ENCODE measurements at regions not wholly inside any gene's neighbourhood (a gene's known extent, or its start where the extent isn't known, plus 50 kb on each side); places are given as distances from the start of the nearest gene placed in this dataset.

DNA sequence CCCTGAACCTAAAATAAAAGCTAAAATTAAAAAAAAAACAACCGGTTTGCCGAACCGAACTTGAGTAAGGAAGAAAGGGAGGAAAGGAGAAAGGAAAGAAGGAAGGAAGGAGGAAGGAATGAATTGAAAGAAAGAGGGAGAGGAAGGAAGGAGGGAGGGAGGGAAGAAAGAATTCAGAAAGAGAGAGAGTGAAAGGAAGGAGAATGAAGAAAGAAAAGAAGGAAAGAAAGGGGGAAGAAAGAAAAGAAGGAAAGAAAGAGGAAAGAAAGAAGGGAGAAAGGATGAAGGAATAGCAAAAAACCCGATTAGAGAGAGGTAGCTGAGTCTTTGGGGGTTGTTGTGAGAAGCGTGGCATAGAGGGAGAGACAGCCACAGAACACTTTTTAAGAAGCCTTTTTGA lies 121.4 kb downstream of the FGF18 start (continued):
- TF ChIP-seq ZNF423 (CRISPR knock-in tag; IDR thresholded peaks at IDR 0.05) (no peak), ELF4 (CRISPR knock-in tag; IDR thresholded peaks at IDR 0.05; ENCODE audit: low read depth) (no peak), IRF2 (CRISPR knock-in tag; IDR thresholded peaks at IDR 0.05; ENCODE audit: borderline replicate concordance, low read depth) (no peak), GRHL2 (CRISPR knock-in tag; IDR thresholded peaks at IDR 0.05; ENCODE audit: insufficient replicate concordance, severe bottlenecking) (no peak), CREB1 (CRISPR knock-in tag; IDR thresholded peaks at IDR 0.05) (no peak), SOX15 (CRISPR knock-in tag; IDR thresholded peaks at IDR 0.05) (no peak), JUN (CRISPR knock-in tag; IDR thresholded peaks at IDR 0.05) (no peak)

DNA sequence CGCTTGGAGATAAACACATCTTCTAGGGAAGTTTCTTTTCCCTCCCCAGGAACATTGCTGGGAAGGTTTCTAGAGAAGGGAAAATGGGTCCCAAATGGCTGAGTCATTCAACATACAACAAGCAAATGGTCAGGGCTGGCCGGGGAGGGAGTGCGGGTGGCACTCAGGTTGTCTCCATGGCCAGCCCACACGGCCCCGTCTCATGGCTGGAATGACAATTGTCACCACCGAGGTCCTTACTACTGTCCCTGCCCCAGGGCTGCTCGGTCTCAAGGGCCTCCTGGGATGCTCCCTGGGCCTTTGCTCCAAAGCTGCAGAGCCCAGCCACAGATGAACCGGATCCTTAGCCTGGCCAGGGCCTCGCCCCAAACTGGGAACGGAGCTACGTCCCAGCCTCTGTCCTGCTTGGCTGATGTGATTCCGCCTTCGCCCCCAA lies 121.9 kb downstream of the FGF18 start:
- TF ChIP-seq FOXP1 (CRISPR knock-in tag; IDR thresholded peaks at IDR 0.05; ENCODE audit: borderline replicate concordance) = no peak
- TF ChIP-seq, protein P1, sequence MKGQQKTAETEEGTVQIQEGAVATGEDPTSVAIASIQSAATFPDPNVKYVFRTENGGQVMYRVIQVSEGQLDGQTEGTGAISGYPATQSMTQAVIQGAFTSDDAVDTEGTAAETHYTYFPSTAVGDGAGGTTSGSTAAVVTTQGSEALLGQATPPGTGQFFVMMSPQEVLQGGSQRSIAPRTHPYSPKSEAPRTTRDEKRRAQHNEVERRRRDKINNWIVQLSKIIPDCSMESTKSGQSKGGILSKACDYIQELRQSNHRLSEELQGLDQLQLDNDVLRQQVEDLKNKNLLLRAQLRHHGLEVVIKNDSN (CRISPR knock-in tag; IDR thresholded peaks at IDR 0.05) = no peak
- TF ChIP-seq ZNF138 (CRISPR knock-in tag; conservative IDR thresholded peaks at IDR 0.05) = no peak
- no peak for TF ChIP-seq JAZF1 (CRISPR knock-in tag; IDR thresholded peaks at IDR 0.05)
- no peak for TF ChIP-seq MYBL2 (CRISPR knock-in tag; IDR thresholded peaks at IDR 0.05)
- Mint-ChIP-seq H3K27me3 (ENCODE audit: low read depth) (peaks cover 6% of the 10 kb centered on the region; the same call in 1 of the 2 replicates), H3K4me1 (peaks cover 13% of the 10 kb centered on the region)

DNA sequence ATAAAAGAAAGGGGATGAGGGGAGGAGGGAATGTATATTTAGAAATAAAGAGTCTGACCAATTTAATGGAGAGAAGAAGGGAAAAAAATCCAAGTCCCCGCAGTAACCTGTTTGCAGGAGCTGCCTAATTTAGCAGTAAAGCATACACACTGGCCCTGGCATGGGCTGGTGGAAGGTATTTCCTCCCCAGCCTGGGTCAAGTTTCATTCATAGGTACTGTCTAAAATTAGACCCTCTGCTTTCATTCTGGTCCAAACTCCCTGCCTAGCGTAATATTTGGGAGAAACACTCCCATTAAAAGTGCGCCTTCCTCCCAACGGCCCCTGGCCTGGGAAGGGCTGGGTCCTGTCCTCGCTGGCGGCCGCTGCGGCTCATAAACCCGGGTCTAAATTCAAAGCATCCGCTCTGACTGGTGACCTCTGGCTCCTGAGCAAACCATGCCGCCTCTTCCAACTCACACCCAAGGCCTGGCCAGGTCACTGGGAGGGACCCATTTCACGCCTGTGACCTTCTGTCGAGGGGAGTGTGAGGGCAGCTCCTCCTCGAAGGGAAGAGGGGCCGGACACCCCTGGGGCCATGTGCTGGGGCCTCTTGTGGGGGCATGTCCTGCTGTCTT lies 123.2 kb downstream of the FGF18 start:
- no peaks in the 10 kb centered on the region for H3K36me3 Mint-ChIP-seq
- DNase-seq (ENCODE audit: low spot score) = no peak
- ChIA-PET POLR2A (no interaction called here), CTCF (interaction anchor here (1.4 kb wide), 1 partner anchor 58 kb away, joined by 3 read pairs; no protein-coding TSS in a partner anchor)
- peaks cover 7% of the 10 kb centered on the region; the same call in 1 of the 2 replicates for H3K9me3 Mint-ChIP-seq
- no peak for ATAC-seq
- H3K27ac Mint-ChIP-seq = peak overlapping the region; percentile 38; the same call in 1 of the 2 replicates
- H3K4me3 Mint-ChIP-seq = no peak overlapping the region
- H3K4me1 Mint-ChIP-seq = peaks cover under 1% of the 10 kb centered on the region; the same call in 1 of the 2 replicates
- TF ChIP-seq, protein P2, sequence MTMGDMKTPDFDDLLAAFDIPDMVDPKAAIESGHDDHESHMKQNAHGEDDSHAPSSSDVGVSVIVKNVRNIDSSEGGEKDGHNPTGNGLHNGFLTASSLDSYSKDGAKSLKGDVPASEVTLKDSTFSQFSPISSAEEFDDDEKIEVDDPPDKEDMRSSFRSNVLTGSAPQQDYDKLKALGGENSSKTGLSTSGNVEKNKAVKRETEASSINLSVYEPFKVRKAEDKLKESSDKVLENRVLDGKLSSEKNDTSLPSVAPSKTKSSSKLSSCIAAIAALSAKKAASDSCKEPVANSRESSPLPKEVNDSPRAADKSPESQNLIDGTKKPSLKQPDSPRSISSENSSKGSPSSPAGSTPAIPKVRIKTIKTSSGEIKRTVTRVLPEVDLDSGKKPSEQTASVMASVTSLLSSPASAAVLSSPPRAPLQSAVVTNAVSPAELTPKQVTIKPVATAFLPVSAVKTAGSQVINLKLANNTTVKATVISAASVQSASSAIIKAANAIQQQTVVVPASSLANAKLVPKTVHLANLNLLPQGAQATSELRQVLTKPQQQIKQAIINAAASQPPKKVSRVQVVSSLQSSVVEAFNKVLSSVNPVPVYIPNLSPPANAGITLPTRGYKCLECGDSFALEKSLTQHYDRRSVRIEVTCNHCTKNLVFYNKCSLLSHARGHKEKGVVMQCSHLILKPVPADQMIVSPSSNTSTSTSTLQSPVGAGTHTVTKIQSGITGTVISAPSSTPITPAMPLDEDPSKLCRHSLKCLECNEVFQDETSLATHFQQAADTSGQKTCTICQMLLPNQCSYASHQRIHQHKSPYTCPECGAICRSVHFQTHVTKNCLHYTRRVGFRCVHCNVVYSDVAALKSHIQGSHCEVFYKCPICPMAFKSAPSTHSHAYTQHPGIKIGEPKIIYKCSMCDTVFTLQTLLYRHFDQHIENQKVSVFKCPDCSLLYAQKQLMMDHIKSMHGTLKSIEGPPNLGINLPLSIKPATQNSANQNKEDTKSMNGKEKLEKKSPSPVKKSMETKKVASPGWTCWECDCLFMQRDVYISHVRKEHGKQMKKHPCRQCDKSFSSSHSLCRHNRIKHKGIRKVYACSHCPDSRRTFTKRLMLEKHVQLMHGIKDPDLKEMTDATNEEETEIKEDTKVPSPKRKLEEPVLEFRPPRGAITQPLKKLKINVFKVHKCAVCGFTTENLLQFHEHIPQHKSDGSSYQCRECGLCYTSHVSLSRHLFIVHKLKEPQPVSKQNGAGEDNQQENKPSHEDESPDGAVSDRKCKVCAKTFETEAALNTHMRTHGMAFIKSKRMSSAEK (CRISPR knock-in tag; IDR thresholded peaks at IDR 0.05; ENCODE audit: borderline replicate concordance) = no peak
- TF ChIP-seq, protein P3, sequence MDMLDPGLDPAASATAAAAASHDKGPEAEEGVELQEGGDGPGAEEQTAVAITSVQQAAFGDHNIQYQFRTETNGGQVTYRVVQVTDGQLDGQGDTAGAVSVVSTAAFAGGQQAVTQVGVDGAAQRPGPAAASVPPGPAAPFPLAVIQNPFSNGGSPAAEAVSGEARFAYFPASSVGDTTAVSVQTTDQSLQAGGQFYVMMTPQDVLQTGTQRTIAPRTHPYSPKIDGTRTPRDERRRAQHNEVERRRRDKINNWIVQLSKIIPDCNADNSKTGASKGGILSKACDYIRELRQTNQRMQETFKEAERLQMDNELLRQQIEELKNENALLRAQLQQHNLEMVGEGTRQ (CRISPR knock-in tag; IDR thresholded peaks at IDR 0.05) = no peak
- TF ChIP-seq, protein P4, sequence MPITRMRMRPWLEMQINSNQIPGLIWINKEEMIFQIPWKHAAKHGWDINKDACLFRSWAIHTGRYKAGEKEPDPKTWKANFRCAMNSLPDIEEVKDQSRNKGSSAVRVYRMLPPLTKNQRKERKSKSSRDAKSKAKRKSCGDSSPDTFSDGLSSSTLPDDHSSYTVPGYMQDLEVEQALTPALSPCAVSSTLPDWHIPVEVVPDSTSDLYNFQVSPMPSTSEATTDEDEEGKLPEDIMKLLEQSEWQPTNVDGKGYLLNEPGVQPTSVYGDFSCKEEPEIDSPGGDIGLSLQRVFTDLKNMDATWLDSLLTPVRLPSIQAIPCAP (CRISPR knock-in tag; IDR thresholded peaks at IDR 0.05) = no peak
- no peak for TF ChIP-seq ZNF423 (CRISPR knock-in tag; IDR thresholded peaks at IDR 0.05)
- TF ChIP-seq ELF4 (CRISPR knock-in tag; IDR thresholded peaks at IDR 0.05; ENCODE audit: low read depth) = no peak
- TF ChIP-seq ZNF396 (CRISPR knock-in tag; IDR thresholded peaks at IDR 0.05; ENCODE audit: borderline replicate concordance) = no peak
- TF ChIP-seq SMAD3 (CRISPR knock-in tag; IDR thresholded peaks at IDR 0.05; ENCODE audit: borderline replicate concordance) = no peak
- TF ChIP-seq, protein P5, sequence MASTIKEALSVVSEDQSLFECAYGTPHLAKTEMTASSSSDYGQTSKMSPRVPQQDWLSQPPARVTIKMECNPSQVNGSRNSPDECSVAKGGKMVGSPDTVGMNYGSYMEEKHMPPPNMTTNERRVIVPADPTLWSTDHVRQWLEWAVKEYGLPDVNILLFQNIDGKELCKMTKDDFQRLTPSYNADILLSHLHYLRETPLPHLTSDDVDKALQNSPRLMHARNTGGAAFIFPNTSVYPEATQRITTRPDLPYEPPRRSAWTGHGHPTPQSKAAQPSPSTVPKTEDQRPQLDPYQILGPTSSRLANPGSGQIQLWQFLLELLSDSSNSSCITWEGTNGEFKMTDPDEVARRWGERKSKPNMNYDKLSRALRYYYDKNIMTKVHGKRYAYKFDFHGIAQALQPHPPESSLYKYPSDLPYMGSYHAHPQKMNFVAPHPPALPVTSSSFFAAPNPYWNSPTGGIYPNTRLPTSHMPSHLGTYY (CRISPR knock-in tag; IDR thresholded peaks at IDR 0.05) = no peak
- TF ChIP-seq FOXJ3 (CRISPR knock-in tag; IDR thresholded peaks at IDR 0.05; ENCODE audit: borderline replicate concordance) = no peak
- no peak for TF ChIP-seq NFATC4 (CRISPR knock-in tag; IDR thresholded peaks at IDR 0.05)
- TF ChIP-seq NR3C1 (CRISPR knock-in tag; conservative IDR thresholded peaks at IDR 0.05; ENCODE audit: low read depth) = no peak
- H3K27me3 Mint-ChIP-seq (ENCODE audit: low read depth) = peaks cover 6% of the 10 kb centered on the region; the same call in 1 of the 2 replicates

More for the DNA sequence above, 121.9 kb downstream of the FGF18 start:
- ChIA-PET POLR2A (no interaction called here), CTCF (interaction anchor here (1.0 kb wide), 1 partner anchor 14 kb away, joined by 3 read pairs; no protein-coding TSS in a partner anchor)
- DNase-seq (ENCODE audit: low spot score) = no peak
- H3K27ac Mint-ChIP-seq = no peak overlapping the region
- no peak for ATAC-seq
- no peaks in the 10 kb centered on the region for H3K36me3 Mint-ChIP-seq
- H3K9me3 Mint-ChIP-seq = no peaks in the 10 kb centered on the region
- no peak overlapping the region for H3K4me3 Mint-ChIP-seq

Measured in WTC11 (cell line).